BLaER1 (cell line): ENCODE measurements at regions not wholly inside any gene's neighbourhood (a gene's known extent, or its start where the extent isn't known, plus 50 kb on each side); places are given as distances from the start of the nearest gene placed in this dataset.

Experiments
- H3K27ac ChIP-seq: shearing (Covaris generic); formaldehyde crosslinking; 2 replicates; pipeline ENCODE4 v1.8.1; 2022
- H3K27me3 ChIP-seq: shearing (Covaris generic); formaldehyde crosslinking; 2 replicates; pipeline ENCODE4 v1.8.1; 2022
- H3K36me3 ChIP-seq: shearing (Covaris generic); formaldehyde crosslinking; 2 replicates; pipeline ENCODE4 v1.8.1; 2022
- H3K4me1 ChIP-seq: shearing (Covaris generic); formaldehyde crosslinking; 2 replicates; pipeline ENCODE4 v1.8.1; 2022
- H3K4me2 ChIP-seq: shearing (Covaris generic); formaldehyde crosslinking; 2 replicates; pipeline ENCODE4 v1.8.1; 2022
- H3K4me3 ChIP-seq: shearing (Covaris generic); formaldehyde crosslinking; 2 replicates; pipeline ENCODE4 v1.8.1; 2022
- H3K9ac ChIP-seq: shearing (Covaris generic); formaldehyde crosslinking; 2 replicates; pipeline ENCODE4 v1.8.1; 2022
- H3K9me3 ChIP-seq: shearing (Covaris generic); formaldehyde crosslinking; 2 replicates; pipeline ENCODE4 v1.8.1; 2022
- H4K20me1 ChIP-seq: shearing (Covaris generic); formaldehyde crosslinking; 2 replicates; pipeline ENCODE4 v1.8.1; 2022
- Cebpa-rat ChIP-seq: shearing (Covaris generic); IDR thresholded peaks from 2 replicates; pipeline ENCODE4 v1.8.1; 2022

DNA sequence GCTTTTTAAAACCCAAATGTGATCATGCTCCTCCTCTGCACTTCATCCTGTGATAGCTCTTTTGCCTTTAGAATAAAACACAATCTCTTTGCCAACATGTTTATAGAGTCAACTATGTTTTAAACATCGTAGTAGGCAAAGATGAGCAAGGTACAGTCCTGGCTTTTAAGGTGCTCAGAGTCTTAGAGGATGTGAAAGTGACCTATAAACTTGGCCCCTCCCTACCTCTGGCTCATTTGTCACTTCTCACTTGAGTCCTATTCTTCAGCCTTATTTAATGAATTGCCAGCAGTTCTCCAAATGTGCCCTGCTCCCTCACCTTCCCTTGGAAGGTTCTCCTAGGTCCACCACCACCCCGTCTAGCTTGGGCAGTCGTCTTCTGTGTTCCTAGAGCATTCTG, 617.0 kb upstream of the NR5A2 start:
- TF ChIP-seq Cebpa-rat = no peak
- Histone ChIP-seq H4K20me1 (no peaks in the 10 kb centered on the region), H3K9me3 (no peaks in the 10 kb centered on the region), H3K9ac (no peak overlapping the region), H3K4me2 (no peak overlapping the region), H3K27ac (no peak overlapping the region), H3K27me3 (no peaks in the 10 kb centered on the region), H3K36me3 (no peaks in the 10 kb centered on the region), H3K4me3 (no peak overlapping the region), H3K4me1 (peaks cover 5% of the 10 kb centered on the region; the same call in 1 of the 2 replicates)

DNA sequence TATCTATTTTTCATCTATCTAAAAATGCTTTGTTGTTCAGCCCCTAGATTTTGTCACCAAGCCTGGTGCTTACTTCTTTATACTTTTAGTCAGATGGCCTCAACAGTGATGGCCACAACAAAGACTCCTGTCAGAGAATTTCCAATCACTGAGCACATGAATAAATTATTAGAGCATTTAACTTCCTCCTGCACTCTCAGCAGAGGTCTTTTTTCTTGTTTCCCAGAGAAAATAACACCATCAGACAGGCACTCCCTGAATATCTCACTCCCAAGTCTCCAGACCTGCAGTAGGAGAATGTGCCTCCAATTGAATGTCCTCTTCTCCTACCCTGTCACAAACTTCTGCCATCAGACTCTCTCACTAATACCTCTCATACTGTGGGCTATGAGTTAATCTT, 616.0 kb upstream of the NR5A2 start:
- no peaks in the 10 kb centered on the region for H4K20me1 ChIP-seq
- no peaks in the 10 kb centered on the region for H3K27me3 ChIP-seq
- H3K4me1 ChIP-seq = peaks cover 5% of the 10 kb centered on the region; the same call in 1 of the 2 replicates
- peak overlapping the region; percentile 22; the same call in 1 of the 2 replicates for H3K4me2 ChIP-seq
- H3K9ac ChIP-seq = no peak overlapping the region
- no peak overlapping the region for H3K4me3 ChIP-seq
- no peak overlapping the region for H3K27ac ChIP-seq
- H3K9me3 ChIP-seq = peaks cover 7% of the 10 kb centered on the region
- no peak for TF ChIP-seq Cebpa-rat
- H3K36me3 ChIP-seq = no peaks in the 10 kb centered on the region

GRCh38 chr1:199422206-199422605, 605.3 kb upstream of the NR5A2 start:
- no peak for TF ChIP-seq Cebpa-rat
- H3K4me1 ChIP-seq = no peaks in the 10 kb centered on the region
- no peaks in the 10 kb centered on the region for H3K27me3 ChIP-seq
- no peak overlapping the region for H3K27ac ChIP-seq
- H3K4me2 ChIP-seq = no peak overlapping the region
- no peaks in the 10 kb centered on the region for H4K20me1 ChIP-seq
- no peak overlapping the region for H3K4me3 ChIP-seq
- H3K36me3 ChIP-seq = no peaks in the 10 kb centered on the region
- no peak overlapping the region for H3K9ac ChIP-seq
- H3K9me3 ChIP-seq = 0 out of 2 replicates have a peak, but pooled peaks cover 1% of the 10 kb centered on the region

DNA sequence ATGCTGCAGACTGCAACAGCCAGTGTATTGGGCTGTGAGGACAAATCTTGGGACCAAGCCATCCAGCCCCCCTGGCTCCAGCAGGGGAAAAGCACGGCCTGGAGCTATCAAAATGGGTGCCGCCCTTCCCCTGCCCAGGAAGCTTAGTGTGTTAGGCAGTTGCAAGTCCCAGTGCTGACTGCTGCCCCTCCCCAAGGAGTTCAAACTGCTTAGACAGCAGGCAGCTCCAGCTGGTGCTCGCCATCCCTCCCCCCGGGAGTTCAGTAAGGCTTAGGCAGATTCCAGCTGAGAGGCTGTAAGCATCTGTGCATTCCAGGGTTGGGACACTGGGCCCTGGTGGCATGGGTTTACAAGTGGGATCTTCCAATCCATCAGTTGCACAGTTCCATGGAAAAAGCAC, 579.6 kb upstream of the NR5A2 start:
- Histone ChIP-seq H4K20me1 (no peaks in the 10 kb centered on the region), H3K36me3 (no peaks in the 10 kb centered on the region), H3K9me3 (no peaks in the 10 kb centered on the region), H3K27me3 (no peaks in the 10 kb centered on the region), H3K4me3 (no peak overlapping the region), H3K9ac (no peak overlapping the region), H3K4me1 (no peaks in the 10 kb centered on the region), H3K27ac (no peak overlapping the region), H3K4me2 (no peak overlapping the region)
- no peak for TF ChIP-seq Cebpa-rat

GRCh38 chr1:199448646-199449045, 578.9 kb upstream of the NR5A2 start:
- Histone ChIP-seq H3K27ac (no peak overlapping the region), H3K36me3 (no peaks in the 10 kb centered on the region), H4K20me1 (no peaks in the 10 kb centered on the region), H3K27me3 (no peaks in the 10 kb centered on the region), H3K4me2 (no peak overlapping the region), H3K9me3 (no peaks in the 10 kb centered on the region), H3K4me1 (no peaks in the 10 kb centered on the region), H3K4me3 (no peak overlapping the region), H3K9ac (no peak overlapping the region)
- TF ChIP-seq Cebpa-rat = no peak

DNA sequence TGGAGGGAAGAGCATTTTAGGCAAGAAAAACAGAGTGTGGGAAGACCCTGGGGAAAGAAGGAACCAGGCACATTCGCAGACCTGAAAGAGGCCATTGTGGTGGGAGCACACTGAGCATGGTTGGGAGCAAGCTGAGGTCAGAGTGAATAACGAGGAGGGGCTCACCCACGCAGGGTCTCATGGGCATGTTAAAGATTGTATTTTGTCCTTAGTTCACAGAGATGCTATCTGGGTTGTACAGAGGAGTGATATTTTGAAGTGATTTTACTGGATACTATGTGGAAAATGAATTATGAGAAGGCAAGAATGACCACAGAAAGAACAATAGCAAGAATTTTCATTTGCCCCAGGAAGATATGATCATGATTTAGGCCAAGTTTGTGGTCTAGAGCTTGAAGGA, 578.3 kb upstream of the NR5A2 start:
- no peak for TF ChIP-seq Cebpa-rat
- Histone ChIP-seq H3K27me3 (no peaks in the 10 kb centered on the region), H3K4me2 (no peak overlapping the region), H3K4me3 (no peak overlapping the region), H3K9me3 (no peaks in the 10 kb centered on the region), H3K9ac (no peak overlapping the region), H3K36me3 (no peaks in the 10 kb centered on the region), H3K27ac (no peak overlapping the region), H3K4me1 (no peaks in the 10 kb centered on the region), H4K20me1 (no peaks in the 10 kb centered on the region)

- H3K9ac ChIP-seq = no peak overlapping the region
- H3K36me3 ChIP-seq = no peaks in the 10 kb centered on the region
- no peak overlapping the region for H3K27ac ChIP-seq
- no peaks in the 10 kb centered on the region for H3K27me3 ChIP-seq
- no peaks in the 10 kb centered on the region for H3K9me3 ChIP-seq
- no peak overlapping the region for H3K4me3 ChIP-seq
- no peak overlapping the region for H3K4me2 ChIP-seq
- no peaks in the 10 kb centered on the region for H3K4me1 ChIP-seq
- no peak for TF ChIP-seq Cebpa-rat
- H4K20me1 ChIP-seq = no peaks in the 10 kb centered on the region
These were observed 577.8 kb upstream of the NR5A2 start for GRCh38 chr1:199449681-199450080.

DNA sequence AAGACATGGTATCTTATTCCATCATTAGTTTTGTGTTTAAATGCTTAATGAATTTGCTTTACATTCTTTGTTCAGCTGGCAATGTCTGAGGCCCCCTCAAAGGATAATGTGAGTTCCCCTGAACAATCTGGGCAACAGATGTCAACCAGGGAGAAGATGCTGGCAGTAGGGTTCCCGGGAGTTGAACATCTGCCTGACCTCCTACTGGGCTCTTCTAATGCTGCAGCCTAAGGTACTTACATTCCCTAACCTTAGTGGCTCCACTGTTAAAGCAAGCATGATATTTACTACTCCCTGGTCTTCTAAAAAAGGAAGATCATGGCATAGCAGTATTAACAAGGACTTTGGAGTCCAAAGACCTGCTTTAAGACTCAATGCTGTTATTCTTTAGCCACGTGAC, 574.9 kb upstream of the NR5A2 start:
- no peaks in the 10 kb centered on the region for H3K36me3 ChIP-seq
- H3K4me3 ChIP-seq = no peak overlapping the region
- no peaks in the 10 kb centered on the region for H3K4me1 ChIP-seq

GRCh38 chr1:199453723-199454122, 573.8 kb upstream of the NR5A2 start:
- Histone ChIP-seq H3K27me3 (no peaks in the 10 kb centered on the region), H3K9me3 (no peaks in the 10 kb centered on the region), H3K27ac (no peak overlapping the region), H3K4me3 (no peak overlapping the region), H3K9ac (no peak overlapping the region), H3K4me2 (no peak overlapping the region), H3K36me3 (no peaks in the 10 kb centered on the region), H3K4me1 (no peaks in the 10 kb centered on the region), H4K20me1 (no peaks in the 10 kb centered on the region)
- TF ChIP-seq Cebpa-rat = no peak

More for the DNA sequence above, 574.9 kb upstream of the NR5A2 start:
- Histone ChIP-seq H3K27me3 (no peaks in the 10 kb centered on the region), H3K9me3 (no peaks in the 10 kb centered on the region), H3K9ac (no peak overlapping the region), H4K20me1 (no peaks in the 10 kb centered on the region), H3K27ac (no peak overlapping the region), H3K4me2 (no peak overlapping the region)
- no peak for TF ChIP-seq Cebpa-rat

DNA sequence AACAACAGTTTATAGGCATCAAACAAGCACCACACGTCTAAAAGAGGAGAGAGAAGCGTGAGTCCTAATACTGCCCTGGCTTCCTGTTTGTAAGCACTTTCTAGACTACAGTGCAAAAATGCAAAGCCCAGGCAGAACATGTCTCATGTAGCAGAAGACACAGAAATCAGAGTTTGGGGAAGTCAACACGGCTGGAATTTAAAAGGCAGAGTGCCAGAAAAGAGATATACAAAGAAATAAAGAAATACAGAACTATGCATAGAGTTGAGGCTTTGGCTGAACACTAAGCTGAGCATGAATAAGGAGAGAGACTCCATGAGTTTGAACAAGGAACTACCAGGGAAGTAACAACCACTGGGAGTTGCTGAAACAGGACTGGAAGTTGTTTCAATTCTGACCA, 566.6 kb upstream of the NR5A2 start:
- no peak for TF ChIP-seq Cebpa-rat
- Histone ChIP-seq H3K4me3 (no peak overlapping the region), H3K9me3 (peaks cover 11% of the 10 kb centered on the region), H3K27me3 (no peaks in the 10 kb centered on the region), H3K4me2 (no peak overlapping the region), H3K4me1 (peaks cover 7% of the 10 kb centered on the region; the same call in 1 of the 2 replicates), H3K27ac (no peak overlapping the region), H4K20me1 (no peaks in the 10 kb centered on the region), H3K36me3 (no peaks in the 10 kb centered on the region), H3K9ac (no peak overlapping the region)

- no peak overlapping the region for H3K27ac ChIP-seq
- no peak overlapping the region for H3K4me2 ChIP-seq
- TF ChIP-seq Cebpa-rat = no peak
These were observed 563.9 kb upstream of the NR5A2 start for GRCh38 chr1:199463521-199464127.

More at GRCh38 chr1:199463521-199464127, 563.9 kb upstream of the NR5A2 start:
- no peak overlapping the region for H3K9ac ChIP-seq
- H3K27me3 ChIP-seq = no peaks in the 10 kb centered on the region
- peaks cover 11% of the 10 kb centered on the region for H3K9me3 ChIP-seq
- H4K20me1 ChIP-seq = no peaks in the 10 kb centered on the region
- H3K36me3 ChIP-seq = no peaks in the 10 kb centered on the region
- no peak overlapping the region for H3K4me3 ChIP-seq
- H3K4me1 ChIP-seq = peaks cover 7% of the 10 kb centered on the region; the same call in 1 of the 2 replicates
